ENCODE measurements at regions not wholly inside any gene's neighbourhood (a gene's known extent, or its start where the extent isn't known, plus 50 kb on each side); places are given as distances from the start of the nearest gene placed in this dataset.

DNA sequence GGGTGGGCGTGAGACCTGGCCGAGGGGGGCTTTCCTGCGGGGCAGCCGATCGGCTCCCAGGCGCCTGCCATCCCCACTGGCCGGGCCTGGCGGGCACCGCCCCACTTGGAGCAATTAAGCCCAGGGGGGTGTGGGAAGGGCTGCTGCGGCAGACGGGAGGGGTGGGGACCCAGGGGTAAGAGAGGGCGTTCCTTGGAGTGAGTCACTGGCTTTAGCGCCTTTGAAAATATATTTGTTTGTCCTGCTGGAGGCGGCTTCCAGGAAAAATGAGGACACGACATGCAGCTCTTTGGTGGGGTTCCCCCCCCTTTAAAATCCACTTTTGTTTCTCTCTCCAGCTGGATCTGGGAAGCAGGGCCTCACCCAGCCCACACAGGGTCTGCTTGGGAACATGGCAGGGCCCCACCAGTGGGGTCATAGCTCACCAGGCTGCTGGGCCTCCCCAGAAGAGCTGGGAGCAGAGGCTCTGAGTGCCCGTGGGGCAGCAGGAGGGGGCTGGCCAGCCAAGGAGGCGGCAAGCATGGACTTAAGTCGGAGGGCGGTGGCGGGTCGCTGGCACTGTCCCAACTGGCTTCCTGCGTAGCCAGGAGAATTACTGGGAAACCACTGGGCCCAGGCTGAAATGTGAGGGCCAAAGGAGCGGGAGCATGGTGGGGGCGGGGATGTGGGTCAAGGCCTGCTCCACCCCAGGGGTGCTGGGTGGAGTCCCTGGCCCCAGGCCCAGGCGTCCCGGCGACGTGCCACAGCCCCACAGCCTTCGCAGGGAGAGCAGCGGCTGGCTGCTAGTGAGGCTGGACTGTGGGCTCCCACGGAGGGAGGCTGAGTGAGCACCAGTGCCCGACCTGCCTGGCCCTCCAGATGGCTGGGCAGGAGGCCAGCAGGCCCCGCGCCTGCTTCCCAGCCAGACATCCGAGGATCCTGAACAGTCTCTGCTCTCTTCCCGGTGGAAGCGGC is 128.0 kb downstream of the RFLNA start:
- Histone ChIP-seq H3K4me1 (peaks cover 0 to 67% (median 53%) of the 10 kb centered on the region in 4 donors), H3K9me3 (no peaks in the 10 kb centered on the region), H3K27ac (peak overlapping the region; percentile 83 to 92), H3K27me3 (no peaks in the 10 kb centered on the region), H3K4me3 (peak overlapping the region; percentile 34 to 47), H3K36me3 (peaks cover 20 to 67% (median 41%) of the 10 kb centered on the region in 3 donors)
- TF ChIP-seq, protein P1, sequence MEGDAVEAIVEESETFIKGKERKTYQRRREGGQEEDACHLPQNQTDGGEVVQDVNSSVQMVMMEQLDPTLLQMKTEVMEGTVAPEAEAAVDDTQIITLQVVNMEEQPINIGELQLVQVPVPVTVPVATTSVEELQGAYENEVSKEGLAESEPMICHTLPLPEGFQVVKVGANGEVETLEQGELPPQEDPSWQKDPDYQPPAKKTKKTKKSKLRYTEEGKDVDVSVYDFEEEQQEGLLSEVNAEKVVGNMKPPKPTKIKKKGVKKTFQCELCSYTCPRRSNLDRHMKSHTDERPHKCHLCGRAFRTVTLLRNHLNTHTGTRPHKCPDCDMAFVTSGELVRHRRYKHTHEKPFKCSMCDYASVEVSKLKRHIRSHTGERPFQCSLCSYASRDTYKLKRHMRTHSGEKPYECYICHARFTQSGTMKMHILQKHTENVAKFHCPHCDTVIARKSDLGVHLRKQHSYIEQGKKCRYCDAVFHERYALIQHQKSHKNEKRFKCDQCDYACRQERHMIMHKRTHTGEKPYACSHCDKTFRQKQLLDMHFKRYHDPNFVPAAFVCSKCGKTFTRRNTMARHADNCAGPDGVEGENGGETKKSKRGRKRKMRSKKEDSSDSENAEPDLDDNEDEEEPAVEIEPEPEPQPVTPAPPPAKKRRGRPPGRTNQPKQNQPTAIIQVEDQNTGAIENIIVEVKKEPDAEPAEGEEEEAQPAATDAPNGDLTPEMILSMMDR (IDR thresholded peaks at IDR 0.05), result no peak
- peak; percentile 92 to 98 for DNase-seq
- intact Hi-C loops (cut with DNase I; ENCODE audit: low total_unique reads), result loop anchor here (5.0 kb wide), 1 partner anchor 36 kb away; no protein-coding TSS in a partner anchor

DNA sequence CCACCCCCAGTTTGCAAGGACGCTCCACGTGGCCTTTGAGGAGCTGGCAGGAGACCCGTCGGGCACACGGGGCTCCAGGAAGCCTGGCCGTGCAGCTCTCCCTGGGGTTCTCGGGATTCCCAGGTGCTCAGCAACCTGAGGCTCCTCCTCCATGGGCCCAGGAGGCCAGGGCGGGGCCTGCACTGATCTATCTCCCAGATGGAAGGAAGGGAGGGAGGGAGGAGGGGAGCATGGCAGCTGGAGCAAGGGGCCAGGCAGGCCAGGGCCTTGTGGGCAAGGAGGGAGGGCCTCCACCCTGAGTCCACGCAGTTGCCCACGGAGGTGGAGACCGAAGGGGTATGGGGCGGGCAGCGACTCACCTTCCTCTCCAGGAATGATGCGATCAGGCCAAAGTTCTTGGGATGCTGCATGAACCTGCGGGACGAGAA is 127.3 kb downstream of the RFLNA start:
- Histone ChIP-seq H3K36me3 (peaks cover 20 to 68% (median 47%) of the 10 kb centered on the region in 3 donors), H3K4me1 (peaks cover 0 to 70% (median 52%) of the 10 kb centered on the region in 4 donors), H3K4me3 (peak overlapping the region; percentile 34 to 47), H3K27ac (peak overlapping the region; percentile 83 to 92), H3K27me3 (no peaks in the 10 kb centered on the region), H3K9me3 (no peaks in the 10 kb centered on the region)
- TF ChIP-seq, protein P1 (IDR thresholded peaks at IDR 0.05), result peak in 1 of 2 experiments; percentile 5
- peak; percentile 61 to 93 for DNase-seq
- intact Hi-C loops (cut with DNase I; ENCODE audit: low total_unique reads), result loop anchor here (5.0 kb wide), 1 partner anchor 35 kb away; no protein-coding TSS in a partner anchor

GRCh38 chr12:124420996-124421674 is 126.2 kb downstream of the RFLNA start:
- Histone ChIP-seq H3K9me3 (no peaks in the 10 kb centered on the region), H3K36me3 (peaks cover 17 to 68% (median 43%) of the 10 kb centered on the region in 3 donors), H3K27me3 (no peaks in the 10 kb centered on the region), H3K4me1 (peaks cover 0 to 70% (median 52%) of the 10 kb centered on the region in 4 donors), H3K27ac (peak overlapping the region; percentile 83 to 92), H3K4me3 (peak overlapping the region; percentile 34 to 47)
- TF ChIP-seq, protein P1 (IDR thresholded peaks at IDR 0.05), result no peak
- intact Hi-C loops (cut with DNase I; ENCODE audit: low total_unique reads), result loop anchor here (5.0 kb wide), 1 partner anchor 34 kb away; no protein-coding TSS in a partner anchor
- peak in 1 of 2 donors; percentile 87 for DNase-seq

DNA sequence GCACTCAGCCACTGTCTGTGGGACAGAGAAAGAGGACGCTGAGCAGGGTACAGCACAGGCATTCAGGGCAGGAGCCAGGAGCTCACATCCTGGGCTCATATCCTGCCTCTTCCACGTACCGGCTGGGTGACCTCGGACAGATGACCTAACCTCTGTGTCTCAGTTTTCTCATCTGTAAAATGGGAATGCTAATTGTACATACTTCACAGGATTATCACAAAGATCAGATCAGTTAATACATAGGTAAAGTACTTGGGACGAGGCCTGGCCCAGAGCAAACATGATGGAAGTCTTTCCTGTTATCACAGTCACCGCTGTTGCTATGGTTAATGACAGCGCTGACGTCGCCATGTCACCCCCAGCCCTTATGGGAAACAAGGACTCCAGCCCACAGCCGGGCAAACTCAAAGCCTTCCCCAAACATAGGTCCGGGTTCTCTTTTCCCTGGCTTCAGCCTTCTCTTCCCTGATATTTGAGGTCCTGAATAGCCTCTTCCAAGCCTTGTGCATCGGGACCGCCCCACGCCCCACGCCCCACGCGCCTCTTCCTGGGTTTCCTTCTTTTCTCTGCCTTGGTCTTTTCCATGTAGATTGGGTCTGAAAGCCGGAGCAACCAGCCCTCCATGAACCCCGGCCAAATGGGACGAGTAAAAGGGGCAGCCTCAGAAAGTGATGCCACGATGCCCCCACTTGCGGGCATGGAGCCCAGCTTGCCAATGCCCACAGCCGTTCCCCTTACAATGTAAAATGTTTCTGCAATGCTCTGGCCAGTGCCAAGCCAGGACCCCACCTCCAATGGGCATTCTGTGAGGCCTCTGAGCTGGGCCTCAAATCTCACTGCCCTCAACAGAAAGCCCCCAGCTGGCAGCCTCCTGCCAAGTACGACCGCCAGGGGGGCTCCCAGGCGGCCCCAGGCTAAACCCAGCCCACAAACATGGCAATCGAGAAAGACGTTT is 125.4 kb downstream of the RFLNA start:
- peak overlapping the region in 1 of 2 donors; percentile 47 for H3K4me3 ChIP-seq
- peaks cover 0 to 70% (median 53%) of the 10 kb centered on the region in 4 donors for H3K4me1 ChIP-seq
- DNase-seq, result no peak
- intact Hi-C loops (cut with DNase I; ENCODE audit: low total_unique reads), result loop anchor here (5.0 kb wide), 1 partner anchor 33 kb away; no protein-coding TSS in a partner anchor
- peak overlapping the region; percentile 83 to 92 for H3K27ac ChIP-seq
- H3K27me3 ChIP-seq, result no peaks in the 10 kb centered on the region
- H3K36me3 ChIP-seq, result peaks cover 8 to 67% (median 36%) of the 10 kb centered on the region in 3 donors
- H3K9me3 ChIP-seq, result no peaks in the 10 kb centered on the region
- TF ChIP-seq, protein P1 (IDR thresholded peaks at IDR 0.05), result no peak

Data from tibial artery (tissue), 4 donors.